OCI-M2 (cell line): ENCODE measurements at regions not wholly inside any gene's neighbourhood (a gene's known extent, or its start where the extent isn't known, plus 50 kb on each side); places are given as distances from the start of the nearest gene placed in this dataset.
"Not testable (repeated sequence)": the region's sequence is repeated elsewhere in the genome, so short reads cannot be mapped to it uniquely, and the experiment has no call there.

ENCODE experiments used
- DNase-seq: peaks from one replicate; lab custom pipeline; 2025; ENCODE audit not compliant: unreplicated experiment; lab: John Stamatoyannopoulos, UW

GRCh38 chr3:20511863-20512505 is 326.0 kb upstream of the SGO1 start:
- no peak for DNase-seq

GRCh38 chr3:20510396-20510795 is 324.4 kb upstream of the SGO1 start:
- no peak for DNase-seq

GRCh38 chr3:20503394-20504082 is 317.5 kb upstream of the SGO1 start:
- DNase-seq = no peak

DNA sequence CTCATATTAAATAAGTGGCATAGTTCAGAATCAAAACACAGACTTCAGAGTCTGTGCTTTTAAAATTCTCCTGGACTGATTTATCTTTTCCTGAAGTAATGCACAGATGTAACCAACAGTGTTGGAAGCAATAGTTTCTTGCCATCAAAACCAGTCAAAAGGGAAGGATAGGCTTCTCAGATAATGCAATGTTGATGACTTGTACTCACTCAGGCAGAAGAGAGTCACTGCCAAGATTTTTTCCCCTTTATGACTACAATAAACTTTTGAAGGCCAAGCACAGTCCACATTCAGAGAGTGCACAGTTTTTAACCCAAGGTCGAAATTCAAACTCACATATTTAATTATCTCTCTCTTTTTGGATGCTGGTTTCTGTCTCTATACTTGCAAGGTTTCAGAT is 305.0 kb upstream of the SGO1 start:
- DNase-seq = no peak

- DNase-seq = no peak
These were observed 302.1 kb upstream of the SGO1 start for GRCh38 chr3:20488151-20488550.

DNA sequence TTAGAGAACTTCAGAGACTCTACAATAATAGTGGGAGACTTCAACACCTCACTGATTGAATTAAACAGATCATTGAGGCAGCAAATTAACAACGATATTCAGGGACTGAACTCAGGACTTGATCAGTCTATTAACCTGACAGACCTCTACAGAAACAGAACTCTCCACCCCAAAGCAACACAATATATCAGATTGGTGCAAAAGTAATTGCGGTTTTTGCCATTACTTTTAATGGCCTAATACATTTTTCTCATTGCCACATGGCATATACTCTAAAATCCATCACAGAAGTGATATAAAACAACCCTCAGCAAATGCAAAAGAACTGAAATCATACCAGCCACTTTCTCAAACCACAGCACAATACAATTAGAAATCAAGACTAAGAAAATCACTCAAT is 298.1 kb upstream of the SGO1 start:
- DNase-seq = no peak

DNA sequence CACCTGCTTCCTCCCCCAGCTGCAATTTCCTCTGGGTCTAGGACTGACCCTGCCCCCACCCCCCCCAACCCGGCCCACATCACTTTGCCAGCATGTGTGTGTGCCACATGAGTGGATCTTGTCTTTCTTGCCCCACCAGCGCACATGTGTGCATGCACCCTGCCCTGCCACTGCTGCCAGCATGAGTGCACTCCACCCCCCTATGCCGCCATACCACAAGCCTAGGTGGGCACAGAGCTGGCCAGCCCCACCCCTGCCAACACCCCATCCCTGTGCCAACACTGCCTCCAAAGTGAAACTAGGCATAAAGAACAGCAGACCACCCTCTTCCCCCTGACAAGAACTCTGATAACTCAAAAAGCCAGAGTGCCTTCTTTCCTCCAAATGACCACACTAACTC is 296.3 kb upstream of the SGO1 start:
- DNase-seq = no peak

DNA sequence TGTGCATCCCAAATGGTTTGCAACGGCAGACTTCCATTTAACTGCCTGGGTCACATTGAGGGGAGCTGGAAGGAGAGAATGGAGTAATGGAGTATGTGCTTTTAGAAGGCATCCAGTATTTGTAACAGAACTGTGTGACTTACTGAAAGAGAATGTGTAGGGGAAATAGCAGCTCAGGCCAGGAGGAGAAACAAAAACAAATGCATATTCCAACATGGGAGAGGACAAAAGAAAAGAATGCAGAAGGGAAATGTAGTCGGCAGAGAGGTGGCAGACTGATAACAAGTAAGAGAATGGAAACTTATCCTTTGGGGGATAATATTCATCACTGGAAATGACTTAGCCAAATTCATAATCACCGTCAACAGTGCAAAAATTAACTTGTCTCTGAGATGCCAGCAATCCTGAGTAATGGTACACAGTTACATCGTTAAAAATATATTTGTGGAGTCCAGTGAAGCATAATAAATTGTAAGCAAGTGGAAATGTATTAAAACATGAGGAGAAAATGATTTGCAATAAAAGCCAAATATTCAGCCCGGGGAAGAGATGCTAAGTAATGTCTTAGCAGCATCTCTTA is 294.9 kb upstream of the SGO1 start:
- DNase-seq = no peak

- no peak for DNase-seq
These were observed 292.4 kb upstream of the SGO1 start for GRCh38 chr3:20478436-20478835.

DNA sequence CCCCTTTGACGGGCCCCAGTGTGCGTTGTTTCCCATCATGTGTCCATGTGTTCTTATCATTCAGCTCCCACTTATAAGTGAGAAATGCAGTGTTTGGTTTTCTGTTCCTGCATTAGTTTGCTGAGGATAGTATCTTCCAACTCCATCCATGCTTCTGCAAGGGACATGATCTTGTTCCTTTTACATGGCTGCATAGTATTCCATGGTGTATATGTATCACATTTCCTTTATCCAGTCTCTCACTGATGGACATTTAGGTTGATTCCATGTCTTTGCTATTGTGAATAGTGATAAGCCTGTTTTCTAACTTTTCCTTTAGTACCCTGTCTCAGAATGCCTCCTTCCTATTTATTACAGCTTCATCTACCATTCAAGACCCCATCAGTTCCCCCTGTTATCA is 278.2 kb upstream of the SGO1 start:
- DNase-seq = not testable (repeated sequence)

DNA sequence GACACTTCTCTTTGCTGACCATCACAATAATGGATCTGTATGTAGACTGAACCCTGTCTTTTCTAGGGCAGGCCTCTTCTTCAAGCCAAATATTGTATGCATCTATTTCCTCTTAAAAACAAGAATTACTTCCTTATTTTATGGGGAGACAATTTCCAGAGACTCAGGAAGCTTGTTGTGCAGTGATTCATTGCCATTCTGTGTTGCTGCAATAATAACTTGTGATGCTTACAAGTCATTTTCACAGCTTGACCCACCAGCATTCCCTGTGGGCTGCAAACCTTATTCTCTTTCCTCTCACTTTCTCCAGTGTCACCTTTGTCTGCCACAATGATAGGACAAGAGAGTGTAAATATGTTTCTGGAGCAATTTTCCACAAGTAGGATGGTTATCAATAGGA is 276.7 kb upstream of the SGO1 start:
- no peak for DNase-seq

- no peak for DNase-seq
These were observed 276.2 kb upstream of the SGO1 start for GRCh38 chr3:20462226-20462625.

GRCh38 chr3:20458994-20459716 is 273.1 kb upstream of the SGO1 start:
- no peak for DNase-seq

DNA sequence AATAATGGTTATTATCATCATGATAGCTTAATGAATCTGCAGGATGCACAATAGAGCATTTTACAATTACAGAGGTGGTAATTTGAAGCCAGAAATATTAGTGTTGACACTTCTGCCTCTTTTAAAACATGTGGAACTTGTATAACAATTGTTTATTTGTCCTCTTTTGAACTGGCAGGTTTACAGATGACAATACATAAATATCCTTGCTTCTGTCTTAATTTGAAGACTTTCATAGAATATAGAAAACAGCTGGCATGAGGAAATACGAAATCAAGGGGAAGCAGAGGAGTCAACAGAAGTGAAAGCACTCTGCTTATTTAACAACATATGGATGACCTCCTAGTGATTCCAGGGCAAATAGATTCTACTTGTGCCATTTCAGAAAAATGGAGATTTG is 270.5 kb upstream of the SGO1 start:
- DNase-seq = no peak

GRCh38 chr3:20451170-20451569 is 265.2 kb upstream of the SGO1 start:
- DNase-seq = no peak

GRCh38 chr3:20450611-20451010 is 264.6 kb upstream of the SGO1 start:
- no peak for DNase-seq

DNA sequence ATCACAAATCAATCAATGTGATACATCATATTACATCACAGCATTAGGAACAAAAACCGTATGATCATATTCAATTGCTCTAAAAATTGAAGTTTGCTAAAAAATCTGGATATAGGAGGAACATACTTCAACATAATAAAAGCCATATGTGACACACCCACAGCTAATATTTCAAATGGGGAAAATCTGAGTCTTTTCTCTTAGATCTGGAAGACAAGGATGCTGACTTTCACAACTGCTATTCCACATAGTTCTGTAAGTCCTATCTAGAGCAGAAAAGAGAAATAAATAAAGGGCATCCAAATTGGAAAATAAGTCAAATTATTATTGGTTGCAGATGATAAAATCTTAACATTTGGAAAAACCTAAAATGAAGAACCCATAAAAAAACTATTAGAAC is 256.8 kb upstream of the SGO1 start:
- no peak for DNase-seq

DNA sequence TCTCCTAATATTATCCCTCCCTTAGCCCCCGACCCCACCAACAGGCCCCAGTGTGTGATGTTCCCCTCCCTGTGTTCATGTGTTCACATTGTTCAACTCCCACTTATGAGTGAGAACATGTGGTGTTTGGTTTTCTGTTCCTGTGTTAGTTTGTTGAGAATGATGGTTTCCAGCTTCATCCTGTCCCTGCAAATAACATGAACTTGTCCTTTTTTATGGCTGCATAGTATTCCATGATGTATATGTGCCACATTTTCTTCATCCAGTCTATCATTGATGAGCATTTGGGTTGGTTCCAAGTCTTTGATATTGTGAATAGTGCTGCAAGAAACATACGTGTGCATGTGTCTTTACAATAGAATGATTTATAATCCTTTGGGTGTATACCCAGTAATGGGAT is 241.3 kb upstream of the SGO1 start:
- not testable (repeated sequence) for DNase-seq

GRCh38 chr3:20425138-20425537 is 239.1 kb upstream of the SGO1 start:
- no peak for DNase-seq

- DNase-seq = no peak
These were observed 238.1 kb upstream of the SGO1 start for GRCh38 chr3:20424086-20424485.

- no peak for DNase-seq
These were observed 236.4 kb upstream of the SGO1 start for GRCh38 chr3:20422391-20422790.
